ENCODE measurements at regions not wholly inside any gene's neighbourhood (a gene's known extent, or its start where the extent isn't known, plus 50 kb on each side); places are given as distances from the start of the nearest gene placed in this dataset.
"Not testable (repeated sequence)": the region's sequence is repeated elsewhere in the genome, so short reads cannot be mapped to it uniquely, and the experiment has no call there.

GRCh38 chr2:37771600-37772088 lies 100.2 kb upstream of the CDC42EP3 start:
- no peak for DNase-seq
- Histone ChIP-seq H3K4me3 (replicated peaks in 1 of 3) (no peak overlapping the region), H3K36me3 (no peaks in the 10 kb centered on the region), H3K27ac (no peak overlapping the region), H3K27me3 (no peaks in the 10 kb centered on the region), H3K4me1 (peaks cover 0 to 11% of the 10 kb centered on the region in 2 donors), H3K9me3 (no peaks in the 10 kb centered on the region)
- TF ChIP-seq POLR2A (IDR thresholded peaks at IDR 0.05) (no peak), CTCF (IDR thresholded peaks at IDR 0.05) (no peak)
- WGBS, 2 donors, result 49 to 98% methylated on average over 2 to 3 of the region's 3 CpGs
- intact Hi-C loops (cut with DNase I), result loop anchor here (10.0 kb wide), 1 partner anchor 97 kb away; the partner anchor contains the start of gene CDC42EP3

- H3K27me3 ChIP-seq, result no peaks in the 10 kb centered on the region
- H3K4me1 ChIP-seq, result peaks cover 0 to 19% of the 10 kb centered on the region in 2 donors
- H3K36me3 ChIP-seq, result no peaks in the 10 kb centered on the region
- no peak overlapping the region for H3K4me3 ChIP-seq (replicated peaks in 1 of 3)
- no peak for DNase-seq
- no peak for TF ChIP-seq CTCF (IDR thresholded peaks at IDR 0.05)
- TF ChIP-seq POLR2A (IDR thresholded peaks at IDR 0.05), result no peak
- intact Hi-C loops (cut with DNase I), result loop anchor here (10.0 kb wide), 1 partner anchor 99 kb away; the partner anchor contains the start of gene CDC42EP3
- no peak overlapping the region for H3K27ac ChIP-seq
- WGBS, 2 donors, result 65 to 75% methylated on average over 8 of the region's 8 CpGs
- H3K9me3 ChIP-seq, result no peaks in the 10 kb centered on the region
Measured at GRCh38 chr2:37773371-37774130, 102.1 kb upstream of the CDC42EP3 start.

- 84 to 87% methylated on average over 6 of the region's 6 CpGs for WGBS, 2 donors
- H3K27ac ChIP-seq; H3K9me3 ChIP-seq; DNase-seq; H3K27me3 ChIP-seq; H3K36me3 ChIP-seq; H3K4me3 ChIP-seq (replicated peaks in 1 of 3): not testable (repeated sequence)
- intact Hi-C loops (cut with DNase I), result loop anchor here (10.0 kb wide), 1 partner anchor 100 kb away; the partner anchor contains the start of gene CDC42EP3
- peaks cover 0 to 14% of the 10 kb centered on the region in 2 donors for H3K4me1 ChIP-seq
Measured at GRCh38 chr2:37774171-37774944, 102.9 kb upstream of the CDC42EP3 start.

- H3K27ac ChIP-seq, result no peak overlapping the region
- no peaks in the 10 kb centered on the region for H3K27me3 ChIP-seq
- no peak overlapping the region for H3K4me3 ChIP-seq (replicated peaks in 1 of 3)
- H3K9me3 ChIP-seq, result no peaks in the 10 kb centered on the region
- TF ChIP-seq CTCF (IDR thresholded peaks at IDR 0.05), result no peak
- intact Hi-C loops (cut with DNase I), result loop anchor here (10.0 kb wide), 1 partner anchor 100 kb away; the partner anchor contains the start of gene CDC42EP3
- peaks cover 0 to 13% of the 10 kb centered on the region in 2 donors for H3K4me1 ChIP-seq
- no peaks in the 10 kb centered on the region for H3K36me3 ChIP-seq
- 81 to 84% methylated on average over 9 of the region's 9 CpGs for WGBS, 2 donors
- no peak for DNase-seq
Measured at GRCh38 chr2:37774976-37775907, 103.8 kb upstream of the CDC42EP3 start.

- no peak for DNase-seq
- 81 to 82% methylated on average over 3 of the region's 3 CpGs for WGBS, 2 donors
- peaks cover 0 to 13% of the 10 kb centered on the region in 2 donors for H3K4me1 ChIP-seq
Measured at GRCh38 chr2:37775908-37776250, 104.4 kb upstream of the CDC42EP3 start.

More at GRCh38 chr2:37775908-37776250, 104.4 kb upstream of the CDC42EP3 start:
- intact Hi-C loops (cut with DNase I), result loop anchor here (10.0 kb wide), 1 partner anchor 101 kb away; the partner anchor contains the start of gene CDC42EP3
- no peak for TF ChIP-seq POLR2A (IDR thresholded peaks at IDR 0.05)
- no peak for TF ChIP-seq CTCF (IDR thresholded peaks at IDR 0.05)
- Histone ChIP-seq H3K4me3 (replicated peaks in 1 of 3) (no peak overlapping the region), H3K27ac (no peak overlapping the region), H3K9me3 (no peaks in the 10 kb centered on the region), H3K27me3 (no peaks in the 10 kb centered on the region), H3K36me3 (no peaks in the 10 kb centered on the region)
